ENCODE measurements at regions not wholly inside any gene's neighbourhood (a gene's known extent, or its start where the extent isn't known, plus 50 kb on each side); places are given as distances from the start of the nearest gene placed in this dataset.

DNA sequence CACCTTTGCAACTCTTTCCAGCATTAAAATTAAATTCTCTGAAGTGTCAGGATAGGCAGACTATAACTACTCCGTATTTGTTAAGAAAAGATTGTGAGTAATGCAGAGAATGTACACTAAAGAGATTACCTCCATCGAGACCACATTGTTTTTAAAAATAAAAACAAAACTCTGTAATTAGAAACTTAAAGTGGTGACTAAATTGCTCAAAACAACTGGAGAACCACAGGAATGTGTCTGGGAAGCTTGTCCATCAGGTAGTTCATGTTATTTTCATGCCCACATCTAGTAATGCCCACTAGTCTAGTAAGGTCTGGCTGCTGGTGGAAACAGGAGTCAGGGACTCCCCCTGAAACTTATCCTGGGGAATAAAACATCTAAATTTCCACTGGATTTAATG lies 103.0 kb upstream of the FOXQ1 start:
- intact Hi-C loops (cut with micrococcal nuclease; ENCODE audit: unreplicated experiment) (no loop called here), in situ Hi-C loops (cut with MboI) (no loop called here)
- H3K4me2 ChIP-seq (ENCODE audit: control insufficient read depth, insufficient read depth), result no peak overlapping the region
- RAD21 ChIA-PET (ENCODE audit: unreplicated experiment), result no interaction called here
- no peak for ATAC-seq
- DNase-seq (ENCODE audit: low read depth, low spot score), result no peak
- no peaks in the 10 kb centered on the region for H4K20me1 ChIP-seq (ENCODE audit: control insufficient read depth, insufficient read depth)
- POLR2A ChIA-PET, result no interaction called here
- FAIRE-seq, result no peak
- H3K27me3 ChIP-seq (replicated peaks in 1 of 2; ENCODE audit: control insufficient read depth in 2 of 2, insufficient read depth in 2 of 2, low read length in 1 of 2), result no peaks in the 10 kb centered on the region
- H3K36me3 ChIP-seq (ENCODE audit: control insufficient read depth in 2 of 2, insufficient read depth in 2 of 2, low read length in 1 of 2), result no peaks in the 10 kb centered on the region
- SMC1A ChIA-PET (ENCODE audit: uncharacterized antibody, unreplicated experiment), result no interaction called here
- BruUV-seq (replicated peaks), result no TSS peak
- H3K27ac ChIP-seq (ENCODE audit: control insufficient read depth, insufficient read depth), result no peak overlapping the region
- no peak for TF ChIP-seq PML (IDR thresholded peaks at IDR 0.05; ENCODE audit: low read length)
- no peak for TF ChIP-seq CHD4 (IDR thresholded peaks at IDR 0.05)
- TF ChIP-seq ETV6 (conservative IDR thresholded peaks at IDR 0.05 in 1 of 2, IDR thresholded peaks at IDR 0.05 in 1 of 2; ENCODE audit: borderline replicate concordance in 1 of 2, low read depth in 1 of 2), result no peak
- TF ChIP-seq MEF2A (IDR thresholded peaks at IDR 0.05; ENCODE audit: insufficient read depth, low read depth, low read length), result no peak
- no peak for TF ChIP-seq MLLT1 (IDR thresholded peaks at IDR 0.05)
- H3K4me3 ChIP-seq, result no peak overlapping the region
- CTCF ChIA-PET, result no interaction called here
- WGBS (ENCODE audit: insufficient coverage, insufficient replicate concordance, low lambda C conversion rate, missing lambda C conversion rate), result 24% methylated on average over 2 of the region's 2 CpGs
- H3K4me1 ChIP-seq (ENCODE audit: control insufficient read depth, insufficient read depth, low read length), result no peaks in the 10 kb centered on the region
- H2AFZ ChIP-seq (ENCODE audit: control insufficient read depth, low read depth, low read length), result no peak overlapping the region
- no peaks in the 10 kb centered on the region; the same call in 2 of the 3 replicates for H3K9me3 ChIP-seq (replicated peaks; ENCODE audit: control insufficient read depth, insufficient read depth, low read length)
- no peak overlapping the region for H3K9ac ChIP-seq (ENCODE audit: control insufficient read depth, insufficient read depth, low read length)
- no peaks in the 10 kb centered on the region for H3K79me2 ChIP-seq (ENCODE audit: control insufficient read depth, insufficient read depth, low read length)

GRCh38 chr6:1203546-1203945 lies 108.4 kb upstream of the FOXQ1 start:
- Histone ChIP-seq H3K36me3 (ENCODE audit: control insufficient read depth in 2 of 2, insufficient read depth in 2 of 2, low read length in 1 of 2) (no peaks in the 10 kb centered on the region), H3K27ac (ENCODE audit: control insufficient read depth, insufficient read depth) (no peak overlapping the region), H3K4me2 (ENCODE audit: control insufficient read depth, insufficient read depth) (no peak overlapping the region), H3K9ac (ENCODE audit: control insufficient read depth, insufficient read depth, low read length) (no peak overlapping the region), H2AFZ (ENCODE audit: control insufficient read depth, low read depth, low read length) (no peak overlapping the region), H3K4me1 (ENCODE audit: control insufficient read depth, insufficient read depth, low read length) (no peaks in the 10 kb centered on the region), H3K9me3 (replicated peaks; ENCODE audit: control insufficient read depth, insufficient read depth, low read length) (no peaks in the 10 kb centered on the region; the same call in 2 of the 3 replicates), H3K27me3 (replicated peaks in 1 of 2; ENCODE audit: control insufficient read depth in 2 of 2, insufficient read depth in 2 of 2, low read length in 1 of 2) (peaks cover 0 to 2% of the 10 kb centered on the region in 2 experiments; a peak in 2 of 4 replicates), H4K20me1 (ENCODE audit: control insufficient read depth, insufficient read depth) (no peaks in the 10 kb centered on the region), H3K4me3 (no peak overlapping the region), H3K79me2 (ENCODE audit: control insufficient read depth, insufficient read depth, low read length) (no peaks in the 10 kb centered on the region)
- DNase-seq (ENCODE audit: low read depth, low spot score), result no peak
- RAD21 ChIA-PET (ENCODE audit: unreplicated experiment), result no interaction called here
- SMC1A ChIA-PET (ENCODE audit: uncharacterized antibody, unreplicated experiment), result no interaction called here
- intact Hi-C loops (cut with micrococcal nuclease; ENCODE audit: unreplicated experiment), result no loop called here
- POLR2A ChIA-PET, result no interaction called here
- in situ Hi-C loops (cut with MboI), result no loop called here
- ATAC-seq, result no peak
- no TSS peak for BruUV-seq (replicated peaks)
- FAIRE-seq, result no peak
- CTCF ChIA-PET, result no interaction called here
- WGBS (ENCODE audit: insufficient coverage, insufficient replicate concordance, low lambda C conversion rate, missing lambda C conversion rate), result 16% methylated on average over 5 of the region's 5 CpGs
- no peak for TF ChIP-seq SKIL (IDR thresholded peaks at IDR 0.05; ENCODE audit: low read depth, poor library complexity, severe bottlenecking)
- no peak for TF ChIP-seq IKZF1 (conservative IDR thresholded peaks at IDR 0.05)
- TF ChIP-seq FOXK2 (IDR thresholded peaks at IDR 0.05), result no peak
- TF ChIP-seq RUNX3 (IDR thresholded peaks at IDR 0.05; ENCODE audit: low read length), result no peak
- TF ChIP-seq JUND (IDR thresholded peaks at IDR 0.05; ENCODE audit: low read depth, low read length), result no peak
- no peak for TF ChIP-seq ETV6 (conservative IDR thresholded peaks at IDR 0.05 in 1 of 2, IDR thresholded peaks at IDR 0.05 in 1 of 2; ENCODE audit: borderline replicate concordance in 1 of 2, low read depth in 1 of 2)
- no peak for TF ChIP-seq KDM1A (IDR thresholded peaks at IDR 0.05; ENCODE audit: borderline replicate concordance)
- TF ChIP-seq EED (IDR thresholded peaks at IDR 0.05; ENCODE audit: low read depth), result no peak
- no peak for TF ChIP-seq POLR2AphosphoS5 (IDR thresholded peaks at IDR 0.05; ENCODE audit: low read length)
- no peak for TF ChIP-seq ESRRA (IDR thresholded peaks at IDR 0.05; ENCODE audit: low read length)

Measured in GM12878 (cell line).